ENCODE measurements at regions not wholly inside any gene's neighbourhood (a gene's known extent, or its start where the extent isn't known, plus 50 kb on each side); places are given as distances from the start of the nearest gene placed in this dataset.

DNA sequence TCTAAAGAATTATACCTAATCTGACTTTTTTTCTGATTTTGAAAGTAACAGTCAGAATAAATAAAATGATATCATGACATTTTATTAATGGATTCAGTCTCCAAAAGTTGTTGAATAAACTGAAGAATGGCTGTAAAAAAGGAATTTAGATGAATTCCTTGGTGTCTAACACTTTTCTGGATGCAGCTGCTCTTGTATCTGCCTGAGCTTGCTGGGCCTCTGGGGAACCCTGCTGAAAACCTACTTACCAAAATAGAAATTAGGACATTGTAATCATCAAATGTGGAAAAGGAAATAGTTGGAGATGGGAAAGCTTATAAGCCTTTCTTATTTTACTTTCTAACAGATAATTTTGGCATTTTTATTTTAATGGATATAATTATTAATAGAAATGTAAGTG, 315.7 kb upstream of the ANO5 start:
- H2AFZ ChIP-seq (ENCODE audit: low read length): no peak overlapping the region
- H3K27ac ChIP-seq (ENCODE audit: low read depth, low read length): no peak overlapping the region
- H3K79me2 ChIP-seq (ENCODE audit: insufficient read depth, low read length): no peaks in the 10 kb centered on the region
- no peaks in the 10 kb centered on the region for H3K4me1 ChIP-seq (ENCODE audit: insufficient read depth, low read length)
- no peak overlapping the region for H3K4me3 ChIP-seq (ENCODE audit: insufficient read depth, low read length)
- H3K36me3 ChIP-seq (ENCODE audit: insufficient read depth, low read length): no peaks in the 10 kb centered on the region
- peaks cover 2% of the 10 kb centered on the region for H3K9me3 ChIP-seq (ENCODE audit: low read depth, low read length)
- H3K4me2 ChIP-seq (ENCODE audit: insufficient read depth, low read length): no peak overlapping the region
- no peak for DNase-seq (ENCODE audit: insufficient read length, low spot score, missing footprints)
- H3K27me3 ChIP-seq (ENCODE audit: insufficient read depth, low read length): no peaks in the 10 kb centered on the region
- no peak for TF ChIP-seq CTCF (IDR thresholded peaks at IDR 0.05; ENCODE audit: extremely low read depth, low read depth, low read length)
- H4K20me1 ChIP-seq (ENCODE audit: insufficient read depth, low read length): no peaks in the 10 kb centered on the region

DNA sequence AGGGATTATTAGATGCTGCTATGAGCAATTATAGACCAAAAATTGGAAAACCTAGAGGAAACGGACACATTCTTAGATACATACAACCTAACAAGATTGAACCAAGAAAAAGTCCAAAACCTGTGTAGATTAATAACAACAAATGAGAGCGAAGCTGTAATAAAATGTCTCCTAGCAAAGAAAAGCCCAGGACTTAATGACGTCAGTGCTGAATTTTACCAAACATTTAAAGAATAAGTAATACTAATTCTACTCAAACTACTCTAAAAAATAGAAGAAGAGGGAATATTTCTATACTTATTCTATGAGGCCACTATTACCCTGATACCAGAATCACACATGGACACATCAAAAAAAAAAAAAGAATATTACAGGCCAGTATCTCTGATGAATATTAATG, 309.5 kb upstream of the ANO5 start:
- no peaks in the 10 kb centered on the region for H3K36me3 ChIP-seq (ENCODE audit: insufficient read depth, low read length)
- no peak overlapping the region for H2AFZ ChIP-seq (ENCODE audit: low read length)
- no peak for DNase-seq (ENCODE audit: insufficient read length, low spot score, missing footprints)
- no peaks in the 10 kb centered on the region for H3K27me3 ChIP-seq (ENCODE audit: insufficient read depth, low read length)
- H3K4me1 ChIP-seq (ENCODE audit: insufficient read depth, low read length): no peaks in the 10 kb centered on the region
- no peak for TF ChIP-seq CTCF (IDR thresholded peaks at IDR 0.05; ENCODE audit: extremely low read depth, low read depth, low read length)
- H3K4me2 ChIP-seq (ENCODE audit: insufficient read depth, low read length): no peak overlapping the region
- no peak overlapping the region for H3K27ac ChIP-seq (ENCODE audit: low read depth, low read length)
- H4K20me1 ChIP-seq (ENCODE audit: insufficient read depth, low read length): no peaks in the 10 kb centered on the region
- no peaks in the 10 kb centered on the region for H3K79me2 ChIP-seq (ENCODE audit: insufficient read depth, low read length)
- no peak overlapping the region for H3K4me3 ChIP-seq (ENCODE audit: insufficient read depth, low read length)
- no peaks in the 10 kb centered on the region for H3K9me3 ChIP-seq (ENCODE audit: low read depth, low read length)

GRCh38 chr11:21888814-21889213, 304.1 kb upstream of the ANO5 start:
- H3K4me3 ChIP-seq (ENCODE audit: insufficient read depth, low read length): no peak overlapping the region
- no peak for DNase-seq (ENCODE audit: insufficient read length, low spot score, missing footprints)
- H4K20me1 ChIP-seq (ENCODE audit: insufficient read depth, low read length): no peaks in the 10 kb centered on the region
- no peak overlapping the region for H2AFZ ChIP-seq (ENCODE audit: low read length)
- no peaks in the 10 kb centered on the region for H3K4me1 ChIP-seq (ENCODE audit: insufficient read depth, low read length)
- H3K4me2 ChIP-seq (ENCODE audit: insufficient read depth, low read length): no peak overlapping the region
- no peak for TF ChIP-seq CTCF (IDR thresholded peaks at IDR 0.05; ENCODE audit: extremely low read depth, low read depth, low read length)
- no peaks in the 10 kb centered on the region for H3K9me3 ChIP-seq (ENCODE audit: low read depth, low read length)
- no peak overlapping the region for H3K27ac ChIP-seq (ENCODE audit: low read depth, low read length)
- H3K27me3 ChIP-seq (ENCODE audit: insufficient read depth, low read length): no peaks in the 10 kb centered on the region
- H3K36me3 ChIP-seq (ENCODE audit: insufficient read depth, low read length): no peaks in the 10 kb centered on the region
- no peaks in the 10 kb centered on the region for H3K79me2 ChIP-seq (ENCODE audit: insufficient read depth, low read length)

- H3K36me3 ChIP-seq (ENCODE audit: insufficient read depth, low read length): no peaks in the 10 kb centered on the region
- TF ChIP-seq CTCF (IDR thresholded peaks at IDR 0.05; ENCODE audit: extremely low read depth, low read depth, low read length): no peak
- no peak overlapping the region for H2AFZ ChIP-seq (ENCODE audit: low read length)
- H3K27me3 ChIP-seq (ENCODE audit: insufficient read depth, low read length): no peaks in the 10 kb centered on the region
- H3K27ac ChIP-seq (ENCODE audit: low read depth, low read length): no peak overlapping the region
- no peak overlapping the region for H3K4me2 ChIP-seq (ENCODE audit: insufficient read depth, low read length)
- no peak overlapping the region for H3K4me3 ChIP-seq (ENCODE audit: insufficient read depth, low read length)
- H4K20me1 ChIP-seq (ENCODE audit: insufficient read depth, low read length): no peaks in the 10 kb centered on the region
- H3K9me3 ChIP-seq (ENCODE audit: low read depth, low read length): peaks cover 2% of the 10 kb centered on the region
- DNase-seq (ENCODE audit: insufficient read length, low spot score, missing footprints): no peak
- H3K4me1 ChIP-seq (ENCODE audit: insufficient read depth, low read length): no peaks in the 10 kb centered on the region
- no peaks in the 10 kb centered on the region for H3K79me2 ChIP-seq (ENCODE audit: insufficient read depth, low read length)
Observed at GRCh38 chr11:21892736-21893564, 299.9 kb upstream of the ANO5 start.

All from osteoblast (primary cell).